Parathyroid adenoma (tissue), 2 donors: ENCODE measurements at regions not wholly inside any gene's neighbourhood (a gene's known extent, or its start where the extent isn't known, plus 50 kb on each side); places are given as distances from the start of the nearest gene placed in this dataset.

Source experiments
- H2AFZ ChIP-seq: fragments of 300-600 bp; sonication (generic); one replicate; pipeline ENCODE4 v1.7.0; 2017; ENCODE audit warnings: antibody characterized with exemption, mild to moderate bottlenecking
- H3K27ac ChIP-seq: fragments of 300-600 bp; sonication (generic); one replicate; pipeline ENCODE4 v1.7.0; 2017
- H3K27me3 ChIP-seq: fragments of 300-600 bp; sonication (generic); one replicate; pipeline ENCODE4 v1.7.0; 2017; ENCODE audit warnings: low read length; ENCODE audit not compliant: control insufficient read depth, insufficient read depth
- H3K36me3 ChIP-seq: fragments of 300-600 bp; sonication (generic); one replicate; pipeline ENCODE4 v1.7.0; 2017; ENCODE audit warnings: low read length; ENCODE audit not compliant: control insufficient read depth, insufficient read depth
- H3K4me1 ChIP-seq: fragments of 300-600 bp; sonication (generic); one replicate; pipeline ENCODE4 v1.7.0; 2017; ENCODE audit warnings: control low read depth
- H3K4me2 ChIP-seq: fragments of 300-600 bp; sonication (generic); one replicate; pipeline ENCODE4 v1.7.0; 2017; ENCODE audit warnings: low read length
- H3K4me3 ChIP-seq: fragments of 300-600 bp; sonication (generic); one replicate; pipeline ENCODE4 v1.7.0; 2017; ENCODE audit warnings: low read depth, low read length
- H3K79me2 ChIP-seq: fragments of 300-600 bp; sonication (generic); one replicate; pipeline ENCODE4 v1.7.0; 2017; ENCODE audit warnings: control low read depth
- H3K9ac ChIP-seq: fragments of 300-600 bp; sonication (generic); one replicate; pipeline ENCODE4 v1.7.0; 2017; ENCODE audit warnings: mild to moderate bottlenecking
- H3K9me3 ChIP-seq: fragments of 300-600 bp; sonication (generic); one replicate; pipeline ENCODE4 v1.7.0; 2017; ENCODE audit warnings: low read length; ENCODE audit not compliant: control insufficient read depth
- TF ChIP-seq, protein P1 (sequence below): fragments of 300-600 bp; sonication (generic); IDR thresholded peaks from one replicate; pipeline ENCODE4 v1.7.0; 2017; ENCODE audit warnings: antibody characterized with exemption, mild to moderate bottlenecking
- donor health status: primary hyperparathyroidism.

DNA sequence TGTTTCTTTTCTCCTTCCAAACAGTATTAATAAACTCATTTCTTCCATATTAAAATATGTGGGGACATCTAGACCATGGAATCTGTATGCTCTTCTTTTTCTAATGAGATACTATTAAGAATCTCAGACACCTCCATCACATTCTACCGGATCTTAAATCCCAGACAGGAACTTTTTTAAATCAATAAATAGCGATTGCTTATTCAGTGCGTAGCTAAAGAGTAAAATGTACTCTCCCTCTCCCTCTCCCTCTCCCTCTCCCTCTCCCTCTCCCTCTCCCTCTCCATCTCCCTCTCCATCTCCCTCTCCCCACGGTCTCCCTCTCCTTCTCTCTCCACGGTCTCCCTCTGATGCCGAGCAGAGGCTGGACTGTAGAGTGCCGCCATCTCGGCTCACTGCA, 297.0 kb downstream of the HNRNPD start:
- H3K4me3 ChIP-seq, result no peak overlapping the region

DNA sequence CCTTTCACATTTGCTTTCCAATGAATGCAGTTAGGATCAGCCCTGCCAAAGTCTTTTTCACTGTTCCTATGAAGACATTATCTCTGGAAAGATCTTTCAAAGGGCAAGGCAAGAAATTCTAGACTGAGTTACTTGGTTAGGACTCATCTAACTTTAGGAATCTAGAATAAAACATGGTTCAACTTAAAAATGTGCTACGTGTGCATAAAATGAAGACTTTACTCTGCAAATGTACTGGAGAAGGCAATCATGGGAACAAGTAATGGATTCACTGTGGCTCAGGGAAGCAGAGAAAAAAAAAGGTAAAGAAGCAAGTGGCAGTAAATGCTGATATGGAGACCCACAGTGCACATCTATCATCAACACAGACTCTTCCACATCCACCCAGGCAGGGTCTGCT, 297.4 kb downstream of the HNRNPD start:
- no peaks in the 10 kb centered on the region for H3K4me1 ChIP-seq
- no peaks in the 10 kb centered on the region for H3K36me3 ChIP-seq
- H2AFZ ChIP-seq, result no peak overlapping the region
- H3K27ac ChIP-seq, result no peak overlapping the region
- H3K4me2 ChIP-seq, result no peak overlapping the region
- H3K27me3 ChIP-seq, result no peaks in the 10 kb centered on the region
- no peaks in the 10 kb centered on the region for H3K9me3 ChIP-seq
- no peaks in the 10 kb centered on the region for H3K79me2 ChIP-seq
- TF ChIP-seq, protein P1, sequence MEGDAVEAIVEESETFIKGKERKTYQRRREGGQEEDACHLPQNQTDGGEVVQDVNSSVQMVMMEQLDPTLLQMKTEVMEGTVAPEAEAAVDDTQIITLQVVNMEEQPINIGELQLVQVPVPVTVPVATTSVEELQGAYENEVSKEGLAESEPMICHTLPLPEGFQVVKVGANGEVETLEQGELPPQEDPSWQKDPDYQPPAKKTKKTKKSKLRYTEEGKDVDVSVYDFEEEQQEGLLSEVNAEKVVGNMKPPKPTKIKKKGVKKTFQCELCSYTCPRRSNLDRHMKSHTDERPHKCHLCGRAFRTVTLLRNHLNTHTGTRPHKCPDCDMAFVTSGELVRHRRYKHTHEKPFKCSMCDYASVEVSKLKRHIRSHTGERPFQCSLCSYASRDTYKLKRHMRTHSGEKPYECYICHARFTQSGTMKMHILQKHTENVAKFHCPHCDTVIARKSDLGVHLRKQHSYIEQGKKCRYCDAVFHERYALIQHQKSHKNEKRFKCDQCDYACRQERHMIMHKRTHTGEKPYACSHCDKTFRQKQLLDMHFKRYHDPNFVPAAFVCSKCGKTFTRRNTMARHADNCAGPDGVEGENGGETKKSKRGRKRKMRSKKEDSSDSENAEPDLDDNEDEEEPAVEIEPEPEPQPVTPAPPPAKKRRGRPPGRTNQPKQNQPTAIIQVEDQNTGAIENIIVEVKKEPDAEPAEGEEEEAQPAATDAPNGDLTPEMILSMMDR, result no peak
- no peak overlapping the region for H3K9ac ChIP-seq
- no peak overlapping the region for H3K4me3 ChIP-seq

More for the DNA sequence above, 297.0 kb downstream of the HNRNPD start:
- Histone ChIP-seq H3K36me3 (no peaks in the 10 kb centered on the region), H3K27ac (no peak overlapping the region), H3K27me3 (no peaks in the 10 kb centered on the region), H2AFZ (no peak overlapping the region), H3K79me2 (no peaks in the 10 kb centered on the region), H3K4me1 (no peaks in the 10 kb centered on the region), H3K9ac (no peak overlapping the region), H3K4me2 (no peak overlapping the region), H3K9me3 (no peaks in the 10 kb centered on the region)
- TF ChIP-seq, protein P1, result no peak

DNA sequence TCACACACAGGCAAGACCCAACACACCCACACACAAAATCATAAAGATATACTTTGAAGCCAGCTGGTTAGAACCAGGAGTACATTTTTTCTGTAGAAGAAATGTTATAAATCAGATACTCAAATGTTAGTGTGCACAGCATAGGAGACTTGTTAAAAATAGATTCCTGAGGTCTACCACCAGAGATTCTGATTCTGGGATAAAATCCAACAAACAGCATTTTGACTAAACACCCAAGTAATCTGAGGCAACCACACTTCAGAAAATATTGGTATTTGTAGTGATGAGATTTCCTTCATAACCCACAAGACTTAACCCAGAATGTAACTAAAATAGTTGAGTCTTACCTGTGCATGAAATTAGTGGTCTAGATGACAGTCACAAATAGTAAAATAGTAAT, 301.8 kb downstream of the HNRNPD start:
- Histone ChIP-seq H3K9ac (no peak overlapping the region), H3K4me3 (no peak overlapping the region), H3K4me1 (no peaks in the 10 kb centered on the region), H3K27me3 (no peaks in the 10 kb centered on the region), H3K4me2 (no peak overlapping the region), H3K79me2 (no peaks in the 10 kb centered on the region), H2AFZ (no peak overlapping the region), H3K36me3 (no peaks in the 10 kb centered on the region), H3K27ac (no peak overlapping the region), H3K9me3 (no peaks in the 10 kb centered on the region)
- TF ChIP-seq, protein P1, result no peak

DNA sequence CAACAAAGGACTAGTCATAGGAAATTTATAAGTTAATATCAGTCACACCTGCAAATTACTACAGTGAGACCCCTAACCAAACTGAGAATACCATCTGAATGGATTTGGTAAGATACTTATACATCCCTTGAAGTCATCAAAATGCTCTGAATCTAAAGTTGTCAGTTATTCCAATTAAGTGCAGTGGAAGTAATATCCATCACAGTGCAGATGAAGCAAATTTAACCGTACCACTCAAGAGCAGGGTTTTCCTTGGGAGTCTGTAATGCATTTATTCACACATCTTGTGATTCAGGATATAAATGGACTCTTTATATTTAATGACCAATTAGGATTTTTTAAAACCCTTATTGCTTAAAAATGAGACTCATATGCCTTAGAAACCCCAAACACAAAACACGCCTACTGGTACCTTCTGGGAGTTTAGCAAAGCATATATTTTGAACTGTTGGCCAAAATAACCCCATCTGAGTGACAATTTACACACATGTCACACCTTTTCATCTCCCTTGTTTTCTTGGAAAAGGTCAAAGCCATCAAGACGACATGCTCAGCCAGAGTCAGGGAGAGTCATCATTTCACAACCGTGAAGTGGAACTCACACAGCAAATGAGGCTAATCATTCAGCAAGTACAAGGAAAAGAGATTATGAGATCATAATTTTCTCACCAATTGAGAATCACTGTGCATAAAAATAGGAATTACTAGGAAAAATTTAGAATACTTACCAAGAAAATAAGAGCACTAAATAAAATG, 303.7 kb downstream of the HNRNPD start:
- H3K4me1 ChIP-seq, result no peaks in the 10 kb centered on the region
- H3K9me3 ChIP-seq, result no peaks in the 10 kb centered on the region
- no peak overlapping the region for H3K4me3 ChIP-seq
- no peak overlapping the region for H3K27ac ChIP-seq
- TF ChIP-seq, protein P1, result no peak
- H3K36me3 ChIP-seq, result no peaks in the 10 kb centered on the region
- H3K79me2 ChIP-seq, result no peaks in the 10 kb centered on the region
- H3K9ac ChIP-seq, result no peak overlapping the region
- no peak overlapping the region for H2AFZ ChIP-seq
- H3K27me3 ChIP-seq, result no peaks in the 10 kb centered on the region
- no peak overlapping the region for H3K4me2 ChIP-seq

DNA sequence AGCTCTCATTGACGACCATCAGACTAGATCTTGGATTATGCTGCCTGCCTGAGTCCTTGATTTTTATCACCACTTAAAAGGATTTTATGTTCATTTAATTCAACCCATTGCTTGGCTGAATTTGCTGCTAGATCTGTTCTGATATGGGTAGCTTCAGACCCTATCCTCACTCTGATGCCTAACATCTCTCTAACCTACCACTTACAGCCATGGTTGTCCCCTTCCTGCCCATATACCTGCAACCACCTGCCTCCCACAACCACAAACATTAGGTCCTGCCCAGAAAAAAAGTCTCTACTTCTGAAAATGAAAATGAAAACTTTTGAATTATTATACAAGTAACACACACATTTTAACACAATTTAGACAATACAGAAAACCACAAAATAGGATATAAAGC, 310.8 kb downstream of the HNRNPD start:
- H3K79me2 ChIP-seq, result no peaks in the 10 kb centered on the region
- H3K36me3 ChIP-seq, result no peaks in the 10 kb centered on the region
- H3K4me3 ChIP-seq, result no peak overlapping the region
- TF ChIP-seq, protein P1, result no peak
- no peak overlapping the region for H3K27ac ChIP-seq
- no peak overlapping the region for H3K4me2 ChIP-seq
- no peaks in the 10 kb centered on the region for H3K4me1 ChIP-seq
- no peak overlapping the region for H2AFZ ChIP-seq
- H3K27me3 ChIP-seq, result no peaks in the 10 kb centered on the region
- H3K9ac ChIP-seq, result no peak overlapping the region
- H3K9me3 ChIP-seq, result no peaks in the 10 kb centered on the region
